Parathyroid adenoma (tissue), 2 donors: ENCODE measurements at regions not wholly inside any gene's neighbourhood (a gene's known extent, or its start where the extent isn't known, plus 50 kb on each side); places are given as distances from the start of the nearest gene placed in this dataset.

Source experiments
- H2AFZ ChIP-seq: fragments of 300-600 bp; sonication (generic); one replicate; pipeline ENCODE4 v1.7.0; 2017; ENCODE audit warnings: antibody characterized with exemption, mild to moderate bottlenecking
- H3K27ac ChIP-seq: fragments of 300-600 bp; sonication (generic); one replicate; pipeline ENCODE4 v1.7.0; 2017
- H3K27me3 ChIP-seq: fragments of 300-600 bp; sonication (generic); one replicate; pipeline ENCODE4 v1.7.0; 2017; ENCODE audit warnings: low read length; ENCODE audit not compliant: control insufficient read depth, insufficient read depth
- H3K36me3 ChIP-seq: fragments of 300-600 bp; sonication (generic); one replicate; pipeline ENCODE4 v1.7.0; 2017; ENCODE audit warnings: low read length; ENCODE audit not compliant: control insufficient read depth, insufficient read depth
- H3K4me1 ChIP-seq: fragments of 300-600 bp; sonication (generic); one replicate; pipeline ENCODE4 v1.7.0; 2017; ENCODE audit warnings: control low read depth
- H3K4me2 ChIP-seq: fragments of 300-600 bp; sonication (generic); one replicate; pipeline ENCODE4 v1.7.0; 2017; ENCODE audit warnings: low read length
- H3K4me3 ChIP-seq: fragments of 300-600 bp; sonication (generic); one replicate; pipeline ENCODE4 v1.7.0; 2017; ENCODE audit warnings: low read depth, low read length
- H3K79me2 ChIP-seq: fragments of 300-600 bp; sonication (generic); one replicate; pipeline ENCODE4 v1.7.0; 2017; ENCODE audit warnings: control low read depth
- H3K9ac ChIP-seq: fragments of 300-600 bp; sonication (generic); one replicate; pipeline ENCODE4 v1.7.0; 2017; ENCODE audit warnings: mild to moderate bottlenecking
- H3K9me3 ChIP-seq: fragments of 300-600 bp; sonication (generic); one replicate; pipeline ENCODE4 v1.7.0; 2017; ENCODE audit warnings: low read length; ENCODE audit not compliant: control insufficient read depth
- CTCF ChIP-seq: fragments of 300-600 bp; sonication (generic); IDR thresholded peaks from one replicate; pipeline ENCODE4 v1.7.0; 2017; ENCODE audit warnings: antibody characterized with exemption, mild to moderate bottlenecking
- donor health status: primary hyperparathyroidism.

GRCh38 chr6:153927867-153928266, 111.2 kb upstream of the OPRM1 start:
- Histone ChIP-seq H3K79me2 (no peaks in the 10 kb centered on the region), H3K9me3 (no peaks in the 10 kb centered on the region), H3K4me2 (no peak overlapping the region), H3K27me3 (no peaks in the 10 kb centered on the region), H3K27ac (no peak overlapping the region), H3K4me1 (no peaks in the 10 kb centered on the region), H3K36me3 (no peaks in the 10 kb centered on the region), H3K9ac (no peak overlapping the region), H2AFZ (no peak overlapping the region), H3K4me3 (no peak overlapping the region)
- no peak for TF ChIP-seq CTCF

DNA sequence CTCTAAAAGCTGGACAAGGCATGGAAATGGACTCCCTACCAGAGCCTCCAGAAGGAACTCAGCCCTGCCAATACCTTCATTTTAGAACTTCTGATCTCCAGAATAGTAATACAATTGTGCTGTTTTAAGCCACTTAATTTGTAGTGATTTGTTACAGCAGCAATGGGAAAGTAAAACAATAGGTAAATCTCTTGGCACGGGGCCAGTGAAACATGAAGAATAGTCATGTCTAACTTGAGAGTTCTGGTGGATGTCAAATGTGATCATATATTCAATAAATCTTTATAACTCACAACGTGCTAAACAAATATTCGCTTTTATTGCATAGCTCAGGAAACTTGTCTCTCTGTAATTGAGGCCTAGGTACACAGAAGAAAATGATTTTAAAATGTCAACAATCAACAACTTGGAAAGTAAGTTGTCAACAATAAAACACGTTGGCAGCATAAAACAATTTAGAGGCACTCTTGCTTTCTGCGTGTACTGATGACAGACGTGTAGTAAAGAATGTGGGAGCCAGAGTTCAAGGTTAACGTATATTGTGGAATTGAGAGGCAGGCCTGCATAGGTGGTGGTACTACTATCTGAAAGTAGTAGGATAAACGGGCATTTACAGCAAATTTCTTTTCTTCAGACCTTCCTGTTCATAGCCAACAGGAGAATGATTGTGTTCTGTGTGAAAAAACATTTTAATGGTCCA, 140.5 kb upstream of the OPRM1 start:
- no peak overlapping the region for H3K4me3 ChIP-seq
- no peaks in the 10 kb centered on the region for H3K4me1 ChIP-seq
- no peaks in the 10 kb centered on the region for H3K9me3 ChIP-seq
- no peaks in the 10 kb centered on the region for H3K79me2 ChIP-seq
- H3K4me2 ChIP-seq = no peak overlapping the region
- H3K9ac ChIP-seq = no peak overlapping the region
- no peak for TF ChIP-seq CTCF
- no peaks in the 10 kb centered on the region for H3K36me3 ChIP-seq
- no peak overlapping the region for H2AFZ ChIP-seq
- H3K27ac ChIP-seq = no peak overlapping the region
- H3K27me3 ChIP-seq = no peaks in the 10 kb centered on the region

GRCh38 chr6:153882411-153882810, 156.6 kb upstream of the OPRM1 start:
- Histone ChIP-seq H3K36me3 (no peaks in the 10 kb centered on the region), H3K9ac (no peak overlapping the region), H3K27me3 (no peaks in the 10 kb centered on the region), H3K4me1 (no peaks in the 10 kb centered on the region), H2AFZ (no peak overlapping the region), H3K4me2 (no peak overlapping the region), H3K27ac (no peak overlapping the region), H3K79me2 (no peaks in the 10 kb centered on the region), H3K9me3 (no peaks in the 10 kb centered on the region), H3K4me3 (no peak overlapping the region)
- TF ChIP-seq CTCF = no peak

DNA sequence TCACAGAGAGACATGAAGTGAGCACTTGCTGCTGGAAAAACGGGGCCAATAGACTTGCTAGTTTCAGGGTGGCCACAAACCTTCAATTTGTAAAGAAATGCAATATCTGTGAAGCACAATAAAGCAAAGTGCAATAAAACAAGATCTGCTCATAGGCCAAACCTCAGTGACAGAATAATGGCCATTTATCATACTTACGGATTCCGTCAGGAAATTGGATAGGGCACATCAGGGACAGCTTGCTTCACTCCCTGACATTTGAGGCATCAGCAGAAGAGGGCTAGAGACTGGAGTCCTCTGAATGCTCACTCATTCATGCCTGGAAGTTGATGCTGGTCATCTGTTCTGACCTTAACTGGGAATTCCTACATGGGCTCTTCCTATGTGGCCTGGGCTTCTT, 165.5 kb upstream of the OPRM1 start:
- H3K4me3 ChIP-seq = no peak overlapping the region
- no peak overlapping the region for H3K27ac ChIP-seq
- no peaks in the 10 kb centered on the region for H3K36me3 ChIP-seq
- no peak overlapping the region for H3K4me2 ChIP-seq
- TF ChIP-seq CTCF = no peak
- H3K9me3 ChIP-seq = no peaks in the 10 kb centered on the region
- no peaks in the 10 kb centered on the region for H3K79me2 ChIP-seq
- no peak overlapping the region for H3K9ac ChIP-seq
- no peaks in the 10 kb centered on the region for H3K4me1 ChIP-seq
- H3K27me3 ChIP-seq = no peaks in the 10 kb centered on the region
- no peak overlapping the region for H2AFZ ChIP-seq

DNA sequence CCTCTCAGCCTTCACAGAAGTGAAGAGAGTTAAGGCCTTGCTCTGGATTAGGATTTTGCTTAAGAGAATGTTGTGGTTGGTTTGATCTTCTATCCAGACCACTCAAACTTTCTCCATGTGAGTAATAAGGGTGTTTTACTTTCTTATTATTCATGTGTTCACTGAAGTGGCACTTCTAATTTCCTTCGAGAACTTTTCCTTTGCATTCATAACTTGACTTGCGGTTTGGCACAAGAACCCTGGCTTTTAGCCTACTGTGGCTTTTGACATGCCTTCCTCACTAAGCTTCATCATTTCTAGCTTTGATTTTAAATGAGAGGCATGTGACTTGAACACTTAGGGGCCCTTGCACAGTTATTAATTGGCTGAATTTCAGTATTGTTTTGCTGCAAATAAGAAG, 166.1 kb upstream of the OPRM1 start:
- no peaks in the 10 kb centered on the region for H3K9me3 ChIP-seq
- TF ChIP-seq CTCF = no peak
- no peak overlapping the region for H2AFZ ChIP-seq
- H3K4me3 ChIP-seq = no peak overlapping the region
- H3K27me3 ChIP-seq = no peaks in the 10 kb centered on the region
- no peak overlapping the region for H3K4me2 ChIP-seq
- no peaks in the 10 kb centered on the region for H3K79me2 ChIP-seq
- no peaks in the 10 kb centered on the region for H3K4me1 ChIP-seq
- no peak overlapping the region for H3K27ac ChIP-seq
- no peak overlapping the region for H3K9ac ChIP-seq
- no peaks in the 10 kb centered on the region for H3K36me3 ChIP-seq
